SK-N-SH treated with all-trans-retinoic acid at 6 μM for 48 hours (cell line): ENCODE measurements at regions not wholly inside any gene's neighbourhood (a gene's known extent, or its start where the extent isn't known, plus 50 kb on each side); places are given as distances from the start of the nearest gene placed in this dataset.

Experiments
- ARNTL ChIP-seq: fragments of 450-650 bp; formaldehyde crosslinking; IDR thresholded peaks from 2 replicates; pipeline ENCODE4 v1.5.0; 2020; ENCODE audit warnings: low read depth, mild to moderate bottlenecking, moderate library complexity, borderline replicate concordance
- BACH2 ChIP-seq: fragments of 250-450 bp; sonication (Bioruptor Pico); IDR thresholded peaks from 2 replicates; pipeline ENCODE4 v1.9.0; 2021; ENCODE audit warnings: mild to moderate bottlenecking, borderline replicate concordance
- CSDC2 ChIP-seq: fragments of 250-450 bp; sonication (Bioruptor Pico); IDR thresholded peaks from 2 replicates; pipeline ENCODE4 v1.5.0; 2020; ENCODE audit warnings: mild to moderate bottlenecking, moderate library complexity
- GLIS3 ChIP-seq: fragments of 250-450 bp; sonication (Bioruptor Pico); IDR thresholded peaks from 2 replicates; pipeline ENCODE4 v1.5.0; 2020; ENCODE audit warnings: mild to moderate bottlenecking, moderate library complexity
- ISL1 ChIP-seq: fragments of 250-450 bp; sonication (Bioruptor Pico); IDR thresholded peaks from 2 replicates; pipeline ENCODE4 v2.1.2; 2022; ENCODE audit warnings: mild to moderate bottlenecking, moderate library complexity
- TOX ChIP-seq: fragments of 250-450 bp; sonication (Bioruptor Pico); IDR thresholded peaks from 2 replicates; pipeline ENCODE4 v1.8.0; 2021; ENCODE audit warnings: mild to moderate bottlenecking, moderate library complexity, borderline replicate concordance
- ZFP3 ChIP-seq: fragments of 250-450 bp; sonication (Bioruptor Pico); IDR thresholded peaks from 2 replicates; pipeline ENCODE4 v1.5.0; 2020; ENCODE audit warnings: mild to moderate bottlenecking, moderate library complexity
- ZFP30 ChIP-seq: fragments of 450-650 bp; formaldehyde crosslinking; IDR thresholded peaks from 2 replicates; pipeline ENCODE4 v1.5.0; 2022; ENCODE audit warnings: mild to moderate bottlenecking, moderate library complexity
- ZNF565 ChIP-seq: fragments of 450-650 bp; formaldehyde crosslinking; conservative IDR thresholded peaks from 2 replicates; pipeline ENCODE4 v1.5.0; 2020; ENCODE audit warnings: low read depth, mild to moderate bottlenecking, moderate library complexity
- ZNF8 ChIP-seq: fragments of 450-650 bp; formaldehyde crosslinking; IDR thresholded peaks from 2 replicates; pipeline ENCODE4 v1.5.0; 2020; ENCODE audit warnings: mild to moderate bottlenecking, moderate library complexity
- TF ChIP-seq, protein P1 (sequence below): fragments of 250-450 bp; sonication (Bioruptor Pico); IDR thresholded peaks from 2 replicates; pipeline ENCODE4 v1.8.0; 2020; ENCODE audit warnings: mild to moderate bottlenecking, moderate library complexity, borderline replicate concordance
- TF ChIP-seq, protein P2 (sequence below): fragments of 250-450 bp; sonication (Bioruptor Pico); IDR thresholded peaks from 2 replicates; pipeline ENCODE4 v1.5.1; 2020; ENCODE audit warnings: low read depth, mild to moderate bottlenecking, moderate library complexity
- TF ChIP-seq, protein P3 (sequence below): fragments of 250-450 bp; sonication (Bioruptor Pico); IDR thresholded peaks from 2 replicates; pipeline ENCODE4 v1.8.0; 2021; ENCODE audit warnings: low read depth, mild to moderate bottlenecking, moderate library complexity, borderline replicate concordance
- TF ChIP-seq, protein P4 (sequence below): fragments of 250-450 bp; sonication (Bioruptor Pico); IDR thresholded peaks from 2 replicates; pipeline ENCODE4 v1.5.0; 2020; ENCODE audit warnings: mild to moderate bottlenecking, moderate library complexity

DNA sequence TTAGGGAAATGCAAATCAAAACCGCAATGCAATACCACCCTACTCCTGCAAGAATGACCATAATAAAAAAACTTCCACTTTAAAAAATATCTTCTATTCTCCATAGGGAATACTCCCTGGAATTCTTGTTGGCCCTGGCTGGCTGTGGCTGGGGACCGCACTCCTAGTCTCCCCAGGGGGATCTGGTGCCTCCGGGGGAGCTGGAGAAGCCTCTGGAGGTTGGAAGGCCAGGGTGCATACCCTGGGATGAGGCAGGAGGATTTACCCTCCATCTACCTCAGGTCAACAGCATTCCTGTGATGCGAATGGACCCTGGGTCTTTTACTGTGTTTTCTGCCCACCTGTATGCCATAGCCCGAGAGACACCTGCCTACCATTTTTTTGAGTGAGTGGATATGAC is 120.0 kb upstream of the ZNF536 start:
- TF ChIP-seq, protein P1, sequence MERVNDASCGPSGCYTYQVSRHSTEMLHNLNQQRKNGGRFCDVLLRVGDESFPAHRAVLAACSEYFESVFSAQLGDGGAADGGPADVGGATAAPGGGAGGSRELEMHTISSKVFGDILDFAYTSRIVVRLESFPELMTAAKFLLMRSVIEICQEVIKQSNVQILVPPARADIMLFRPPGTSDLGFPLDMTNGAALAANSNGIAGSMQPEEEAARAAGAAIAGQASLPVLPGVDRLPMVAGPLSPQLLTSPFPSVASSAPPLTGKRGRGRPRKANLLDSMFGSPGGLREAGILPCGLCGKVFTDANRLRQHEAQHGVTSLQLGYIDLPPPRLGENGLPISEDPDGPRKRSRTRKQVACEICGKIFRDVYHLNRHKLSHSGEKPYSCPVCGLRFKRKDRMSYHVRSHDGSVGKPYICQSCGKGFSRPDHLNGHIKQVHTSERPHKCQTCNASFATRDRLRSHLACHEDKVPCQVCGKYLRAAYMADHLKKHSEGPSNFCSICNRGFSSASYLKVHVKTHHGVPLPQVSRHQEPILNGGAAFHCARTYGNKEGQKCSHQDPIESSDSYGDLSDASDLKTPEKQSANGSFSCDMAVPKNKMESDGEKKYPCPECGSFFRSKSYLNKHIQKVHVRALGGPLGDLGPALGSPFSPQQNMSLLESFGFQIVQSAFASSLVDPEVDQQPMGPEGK (CRISPR knock-in tag) = no peak
- TF ChIP-seq ZNF8 (CRISPR knock-in tag) = no peak
- no peak for TF ChIP-seq ZFP30 (CRISPR knock-in tag)
- TF ChIP-seq CSDC2 (CRISPR knock-in tag) = no peak
- no peak for TF ChIP-seq ISL1 (CRISPR knock-in tag)
- TF ChIP-seq BACH2 (CRISPR knock-in tag) = no peak
- TF ChIP-seq GLIS3 (CRISPR knock-in tag) = no peak
- no peak for TF ChIP-seq ZNF565 (CRISPR knock-in tag)
- TF ChIP-seq, protein P2, sequence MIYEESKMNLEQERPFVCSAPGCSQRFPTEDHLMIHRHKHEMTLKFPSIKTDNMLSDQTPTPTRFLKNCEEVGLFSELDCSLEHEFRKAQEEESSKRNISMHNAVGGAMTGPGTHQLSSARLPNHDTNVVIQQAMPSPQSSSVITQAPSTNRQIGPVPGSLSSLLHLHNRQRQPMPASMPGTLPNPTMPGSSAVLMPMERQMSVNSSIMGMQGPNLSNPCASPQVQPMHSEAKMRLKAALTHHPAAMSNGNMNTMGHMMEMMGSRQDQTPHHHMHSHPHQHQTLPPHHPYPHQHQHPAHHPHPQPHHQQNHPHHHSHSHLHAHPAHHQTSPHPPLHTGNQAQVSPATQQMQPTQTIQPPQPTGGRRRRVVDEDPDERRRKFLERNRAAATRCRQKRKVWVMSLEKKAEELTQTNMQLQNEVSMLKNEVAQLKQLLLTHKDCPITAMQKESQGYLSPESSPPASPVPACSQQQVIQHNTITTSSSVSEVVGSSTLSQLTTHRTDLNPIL = no peak
- TF ChIP-seq, protein P3, sequence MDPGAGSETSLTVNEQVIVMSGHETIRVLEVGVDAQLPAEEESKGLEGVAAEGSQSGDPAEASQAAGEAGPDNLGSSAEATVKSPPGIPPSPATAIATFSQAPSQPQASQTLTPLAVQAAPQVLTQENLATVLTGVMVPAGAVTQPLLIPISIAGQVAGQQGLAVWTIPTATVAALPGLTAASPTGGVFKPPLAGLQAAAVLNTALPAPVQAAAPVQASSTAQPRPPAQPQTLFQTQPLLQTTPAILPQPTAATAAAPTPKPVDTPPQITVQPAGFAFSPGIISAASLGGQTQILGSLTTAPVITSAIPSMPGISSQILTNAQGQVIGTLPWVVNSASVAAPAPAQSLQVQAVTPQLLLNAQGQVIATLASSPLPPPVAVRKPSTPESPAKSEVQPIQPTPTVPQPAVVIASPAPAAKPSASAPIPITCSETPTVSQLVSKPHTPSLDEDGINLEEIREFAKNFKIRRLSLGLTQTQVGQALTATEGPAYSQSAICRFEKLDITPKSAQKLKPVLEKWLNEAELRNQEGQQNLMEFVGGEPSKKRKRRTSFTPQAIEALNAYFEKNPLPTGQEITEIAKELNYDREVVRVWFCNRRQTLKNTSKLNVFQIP = no peak
- TF ChIP-seq TOX (CRISPR knock-in tag) = no peak
- TF ChIP-seq, protein P4, sequence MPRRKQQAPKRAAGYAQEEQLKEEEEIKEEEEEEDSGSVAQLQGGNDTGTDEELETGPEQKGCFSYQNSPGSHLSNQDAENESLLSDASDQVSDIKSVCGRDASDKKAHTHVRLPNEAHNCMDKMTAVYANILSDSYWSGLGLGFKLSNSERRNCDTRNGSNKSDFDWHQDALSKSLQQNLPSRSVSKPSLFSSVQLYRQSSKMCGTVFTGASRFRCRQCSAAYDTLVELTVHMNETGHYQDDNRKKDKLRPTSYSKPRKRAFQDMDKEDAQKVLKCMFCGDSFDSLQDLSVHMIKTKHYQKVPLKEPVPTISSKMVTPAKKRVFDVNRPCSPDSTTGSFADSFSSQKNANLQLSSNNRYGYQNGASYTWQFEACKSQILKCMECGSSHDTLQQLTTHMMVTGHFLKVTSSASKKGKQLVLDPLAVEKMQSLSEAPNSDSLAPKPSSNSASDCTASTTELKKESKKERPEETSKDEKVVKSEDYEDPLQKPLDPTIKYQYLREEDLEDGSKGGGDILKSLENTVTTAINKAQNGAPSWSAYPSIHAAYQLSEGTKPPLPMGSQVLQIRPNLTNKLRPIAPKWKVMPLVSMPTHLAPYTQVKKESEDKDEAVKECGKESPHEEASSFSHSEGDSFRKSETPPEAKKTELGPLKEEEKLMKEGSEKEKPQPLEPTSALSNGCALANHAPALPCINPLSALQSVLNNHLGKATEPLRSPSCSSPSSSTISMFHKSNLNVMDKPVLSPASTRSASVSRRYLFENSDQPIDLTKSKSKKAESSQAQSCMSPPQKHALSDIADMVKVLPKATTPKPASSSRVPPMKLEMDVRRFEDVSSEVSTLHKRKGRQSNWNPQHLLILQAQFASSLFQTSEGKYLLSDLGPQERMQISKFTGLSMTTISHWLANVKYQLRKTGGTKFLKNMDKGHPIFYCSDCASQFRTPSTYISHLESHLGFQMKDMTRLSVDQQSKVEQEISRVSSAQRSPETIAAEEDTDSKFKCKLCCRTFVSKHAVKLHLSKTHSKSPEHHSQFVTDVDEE (CRISPR knock-in tag) = no peak
- TF ChIP-seq ARNTL (CRISPR knock-in tag) = no peak
- TF ChIP-seq ZFP3 = no peak
